IPS-NIHi7 (cell line): ENCODE measurements at regions not wholly inside any gene's neighbourhood (a gene's known extent, or its start where the extent isn't known, plus 50 kb on each side); places are given as distances from the start of the nearest gene placed in this dataset.

ENCODE experiments used
- DNase-seq: peaks from one replicate; pipeline ENCODE4 v3.0.0; 2012; ENCODE audit warnings: mixed read lengths; ENCODE audit errors: extremely low spot score

GRCh38 chr12:59928416-59928815 lies 332.6 kb downstream of the SLC16A7 start:
- no peak for DNase-seq

GRCh38 chr12:59929110-59929509 lies 333.3 kb downstream of the SLC16A7 start:
- no peak for DNase-seq

GRCh38 chr12:59934486-59934885 lies 338.7 kb downstream of the SLC16A7 start:
- no peak for DNase-seq

DNA sequence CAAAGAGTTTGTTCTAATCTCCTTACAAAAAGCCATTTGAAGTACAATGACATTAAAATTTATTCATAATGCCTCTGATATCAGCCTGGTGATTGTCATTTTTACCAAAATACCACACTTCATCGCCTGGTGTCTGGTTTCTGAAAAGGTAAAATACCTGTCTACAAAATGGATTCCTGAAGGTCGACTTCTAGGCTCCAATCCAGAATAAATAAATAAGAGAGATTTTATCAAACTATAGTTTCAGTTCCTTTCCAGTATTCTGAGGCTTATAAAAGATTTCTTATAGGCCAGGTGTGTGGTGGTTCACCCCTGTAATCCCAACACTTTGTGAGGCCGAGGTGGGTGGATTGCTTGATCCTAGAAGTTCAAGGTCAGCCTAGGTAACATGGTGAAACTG lies 340.7 kb downstream of the SLC16A7 start:
- no peak for DNase-seq

GRCh38 chr12:59937148-59937547 lies 341.3 kb downstream of the SLC16A7 start:
- no peak for DNase-seq

DNA sequence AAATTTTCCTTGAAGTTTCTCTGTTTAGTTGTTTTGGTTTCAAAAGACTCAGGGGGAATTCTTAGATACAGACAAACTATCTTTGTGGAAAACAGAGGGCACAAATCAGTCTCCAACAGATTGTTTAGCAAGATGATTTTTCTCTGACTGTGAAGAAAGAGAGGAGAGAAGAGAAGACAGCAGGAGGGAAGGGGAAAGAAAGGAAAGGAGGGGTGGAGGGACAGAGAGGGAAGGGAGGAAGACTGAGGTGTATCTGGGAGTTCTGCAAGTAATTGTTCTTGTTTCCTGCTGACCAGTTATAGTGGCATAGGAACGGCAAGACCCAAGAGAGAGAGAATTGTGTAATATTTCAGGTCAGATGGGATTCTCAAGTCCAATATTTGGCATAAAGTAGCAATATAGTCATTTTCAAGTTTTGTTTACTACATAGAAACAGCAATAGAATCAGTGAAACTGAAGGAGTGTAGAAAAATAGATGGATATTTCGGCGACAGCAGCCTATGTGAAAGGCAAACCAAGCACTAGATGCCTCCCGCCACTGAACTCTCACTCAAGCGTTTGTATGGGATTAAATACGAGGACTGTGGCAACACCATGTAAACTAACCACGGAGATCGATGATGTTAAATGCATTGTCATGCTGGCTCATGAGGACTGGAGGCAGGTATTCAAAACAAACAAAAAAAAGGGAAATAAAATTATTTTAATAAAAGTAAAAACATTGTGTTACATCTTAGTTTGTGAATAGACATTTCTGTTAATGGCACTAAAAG lies 342.5 kb downstream of the SLC16A7 start:
- peak; percentile 9 for DNase-seq

GRCh38 chr12:59940631-59941342 lies 345.0 kb downstream of the SLC16A7 start:
- DNase-seq, result no peak

DNA sequence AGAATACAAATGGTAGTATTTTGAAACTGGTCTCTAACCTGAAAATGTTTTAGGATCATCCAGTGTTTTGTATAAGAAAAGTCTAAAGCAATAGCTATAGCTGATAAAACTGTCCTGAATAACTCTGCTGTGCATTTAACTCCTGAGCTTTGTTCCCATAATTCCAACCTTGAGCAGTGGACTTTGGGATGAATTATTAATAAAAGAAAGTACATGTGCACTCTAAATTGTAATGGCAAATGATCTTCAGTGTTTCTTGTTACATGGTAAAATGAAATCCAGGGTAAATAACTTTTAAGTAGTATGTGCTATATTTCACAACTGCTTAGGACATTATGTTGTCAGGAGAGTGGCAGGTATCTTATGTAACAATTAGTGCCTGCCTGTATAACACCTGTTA lies 345.6 kb downstream of the SLC16A7 start:
- no peak for DNase-seq

DNA sequence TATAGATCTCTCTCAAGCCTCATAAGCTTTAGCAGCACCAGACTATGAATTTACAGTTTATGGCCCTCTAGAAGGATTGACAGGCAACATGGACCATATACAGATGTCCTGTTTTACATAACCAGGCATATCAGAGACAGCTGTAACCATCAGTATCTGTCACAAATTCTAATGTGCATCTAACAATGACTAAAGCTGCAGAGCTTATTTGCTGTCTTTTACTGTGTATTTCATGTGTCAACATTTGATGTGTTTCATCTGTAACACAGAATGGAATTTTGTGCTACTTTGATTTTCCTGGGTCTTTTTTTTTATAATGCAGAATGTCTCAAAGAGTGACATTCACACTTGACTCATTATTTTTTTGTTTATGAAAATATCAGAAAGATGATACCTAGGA lies 348.3 kb downstream of the SLC16A7 start:
- DNase-seq, result no peak

GRCh38 chr12:59946635-59947034 lies 350.8 kb downstream of the SLC16A7 start:
- no peak for DNase-seq

DNA sequence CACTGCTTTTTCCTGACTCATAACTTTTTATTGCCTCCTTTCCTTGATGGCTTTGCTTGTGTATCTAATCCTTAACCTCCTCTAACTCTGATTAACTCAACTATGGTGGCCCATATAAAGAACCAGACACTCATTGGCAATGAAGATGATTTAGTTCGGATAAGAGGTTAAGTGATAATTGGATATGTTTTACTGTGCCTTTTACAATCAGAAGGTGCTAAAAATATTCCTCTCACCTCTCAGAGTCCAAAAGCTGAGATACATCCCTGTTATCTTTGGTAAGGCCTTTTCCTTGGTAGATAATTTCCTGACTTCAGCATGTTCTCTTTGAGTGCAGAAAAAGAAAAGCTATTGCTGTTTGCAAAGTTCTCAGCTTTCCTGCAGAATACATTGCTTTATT lies 367.7 kb downstream of the SLC16A7 start:
- no peak for DNase-seq

DNA sequence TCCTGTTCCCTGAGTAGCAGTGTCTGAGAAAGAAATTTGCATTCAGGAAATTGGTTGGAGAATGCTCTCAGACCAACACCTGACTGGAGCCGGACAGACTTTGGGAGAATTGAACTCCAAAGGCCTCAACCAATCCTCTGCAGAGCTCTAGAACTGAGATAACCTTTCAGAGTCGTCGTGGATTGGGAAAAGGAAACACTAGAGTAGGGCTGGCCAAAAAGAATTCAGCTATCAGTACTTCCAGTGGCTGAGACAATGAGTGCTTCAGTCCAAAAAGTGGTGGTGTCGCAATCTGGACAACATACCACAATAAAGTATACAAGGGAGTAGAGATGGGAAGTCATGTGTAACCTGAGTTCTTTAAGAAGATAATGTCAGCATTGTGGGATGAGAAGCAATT lies 377.1 kb downstream of the SLC16A7 start:
- DNase-seq, result no peak

DNA sequence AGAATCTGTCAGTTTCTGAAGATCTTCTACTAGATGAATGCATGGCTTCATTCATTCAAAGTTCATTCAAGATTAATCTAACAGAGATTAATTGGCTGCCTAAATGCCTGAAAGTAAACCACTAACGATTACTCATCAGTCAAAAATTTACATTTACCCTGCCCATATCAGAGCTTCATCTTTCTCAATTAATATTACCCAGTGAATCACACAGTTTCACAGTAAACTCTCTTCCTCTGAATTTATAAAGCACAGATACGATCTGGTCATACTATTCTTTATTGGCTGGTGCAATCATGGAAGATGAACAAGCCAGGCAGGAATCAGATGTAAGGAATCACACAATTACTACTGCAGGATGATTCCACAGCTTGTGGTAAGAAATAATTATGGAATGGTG lies 377.7 kb downstream of the SLC16A7 start:
- DNase-seq, result no peak

DNA sequence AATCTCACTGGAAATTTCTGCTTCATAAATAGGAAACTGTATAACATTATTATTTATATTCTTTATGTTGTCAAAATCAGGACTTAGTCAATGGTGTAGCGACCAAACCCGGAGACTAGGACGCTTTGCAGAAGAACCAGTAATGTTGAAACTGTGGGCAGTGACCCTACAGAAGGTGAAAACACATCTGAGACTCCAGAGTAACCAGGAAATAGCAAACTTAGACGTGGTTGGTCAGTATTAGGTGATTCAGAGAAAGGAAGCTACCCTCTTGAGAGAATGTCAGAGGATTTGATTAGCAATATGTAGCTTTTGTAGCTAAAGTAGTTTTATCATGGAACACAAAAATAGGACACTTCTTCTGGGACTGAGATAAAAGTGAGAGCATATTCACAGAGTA lies 381.9 kb downstream of the SLC16A7 start:
- no peak for DNase-seq

GRCh38 chr12:59980476-59980875 lies 384.6 kb downstream of the SLC16A7 start:
- DNase-seq, result no peak

DNA sequence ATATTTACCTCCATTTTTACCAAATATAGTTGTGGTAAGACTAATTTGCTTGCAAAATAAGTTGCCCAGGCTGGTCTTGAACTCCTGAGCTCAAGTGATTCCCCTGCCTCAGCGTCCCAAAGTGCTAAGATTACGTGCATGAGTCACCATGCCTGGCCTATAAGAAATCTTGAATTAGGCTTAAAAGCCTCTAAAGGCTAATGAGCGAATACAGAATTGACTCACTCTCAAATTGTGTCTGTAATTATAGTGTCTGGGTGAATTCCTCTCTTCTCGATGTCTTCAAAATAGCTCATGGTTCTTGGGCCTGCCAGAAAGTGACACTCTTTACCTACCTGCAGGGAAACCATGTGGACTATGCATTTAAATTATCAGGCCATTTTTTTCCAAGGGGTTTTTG lies 403.5 kb downstream of the SLC16A7 start:
- no peak for DNase-seq

DNA sequence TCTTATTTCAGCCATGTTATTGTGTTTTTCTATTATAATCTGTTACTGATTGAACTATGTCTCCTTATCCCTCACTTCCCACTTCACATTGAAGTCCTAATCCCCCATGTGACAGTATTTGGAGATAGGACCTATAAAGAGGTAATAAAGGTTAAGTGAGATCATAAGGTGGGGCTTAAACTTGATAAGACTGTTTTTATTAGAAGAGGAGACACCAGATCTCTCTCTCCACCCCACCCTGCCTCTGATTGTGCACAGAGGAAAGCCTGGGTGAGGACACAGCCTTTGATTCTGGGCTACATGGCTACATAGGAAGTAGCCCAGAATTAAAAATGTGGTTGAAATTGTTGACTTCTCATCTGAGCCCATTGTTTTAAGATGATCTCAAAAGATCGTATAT lies 414.7 kb downstream of the SLC16A7 start:
- no peak for DNase-seq

- DNase-seq, result no peak
These were observed 416.8 kb downstream of the SLC16A7 start for GRCh38 chr12:60012659-60013058.

DNA sequence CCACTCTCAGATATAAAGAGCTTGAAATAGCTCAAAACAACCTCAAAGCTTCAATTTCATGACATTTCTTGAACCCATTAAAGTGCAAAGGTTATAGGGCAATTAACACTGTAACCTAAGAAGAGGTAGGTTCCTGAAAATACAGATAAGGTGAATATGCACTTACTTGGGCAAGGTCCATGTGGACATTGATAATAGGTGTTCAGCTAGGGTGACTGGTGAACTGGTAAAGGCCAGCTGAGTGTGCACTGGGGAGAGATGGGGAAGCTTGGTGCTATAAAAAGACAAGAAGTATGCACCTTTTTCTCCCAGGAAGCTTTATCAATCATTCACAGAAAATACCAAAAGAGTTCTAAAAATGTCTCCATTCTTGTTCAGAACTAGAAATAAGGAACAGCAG lies 418.6 kb downstream of the SLC16A7 start:
- DNase-seq, result no peak

DNA sequence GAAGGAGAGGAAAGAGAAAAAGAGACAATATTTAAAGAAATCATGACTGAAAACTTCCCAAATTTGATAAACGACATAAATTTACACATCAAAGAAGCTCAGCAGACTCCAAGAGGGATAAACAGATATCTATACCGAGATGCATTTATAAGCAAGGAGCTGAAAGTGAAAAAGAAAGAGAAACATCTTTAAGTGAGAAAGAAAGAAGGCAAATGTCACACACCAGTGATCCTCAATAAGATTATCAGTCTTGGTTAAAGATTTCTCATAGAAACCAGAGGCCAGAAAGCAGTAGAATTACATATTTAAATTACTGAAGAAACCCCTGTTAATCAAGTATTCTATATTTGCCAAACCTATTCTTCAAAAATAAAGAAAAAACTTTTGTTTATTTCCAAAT lies 424.2 kb downstream of the SLC16A7 start:
- DNase-seq, result no peak

DNA sequence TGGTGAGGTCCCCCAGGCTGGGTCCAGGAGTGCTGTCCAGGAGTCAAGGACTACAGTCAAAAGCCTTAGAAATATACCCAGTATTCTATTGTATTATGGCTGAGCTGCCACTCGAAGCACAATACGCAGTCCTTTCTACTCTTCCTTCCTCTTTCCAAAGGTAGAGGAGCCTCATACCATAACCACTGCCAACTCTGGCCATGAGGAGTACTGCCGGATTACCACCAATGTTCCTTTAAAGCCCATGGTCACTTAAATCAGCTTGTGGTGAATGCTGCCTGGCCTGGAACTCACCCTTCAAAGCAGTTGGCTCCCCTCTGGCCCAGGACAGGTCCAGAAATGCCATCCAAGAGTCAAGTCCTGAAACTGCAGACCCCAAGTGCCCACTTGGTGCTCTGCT lies 425.4 kb downstream of the SLC16A7 start:
- DNase-seq, result no peak

DNA sequence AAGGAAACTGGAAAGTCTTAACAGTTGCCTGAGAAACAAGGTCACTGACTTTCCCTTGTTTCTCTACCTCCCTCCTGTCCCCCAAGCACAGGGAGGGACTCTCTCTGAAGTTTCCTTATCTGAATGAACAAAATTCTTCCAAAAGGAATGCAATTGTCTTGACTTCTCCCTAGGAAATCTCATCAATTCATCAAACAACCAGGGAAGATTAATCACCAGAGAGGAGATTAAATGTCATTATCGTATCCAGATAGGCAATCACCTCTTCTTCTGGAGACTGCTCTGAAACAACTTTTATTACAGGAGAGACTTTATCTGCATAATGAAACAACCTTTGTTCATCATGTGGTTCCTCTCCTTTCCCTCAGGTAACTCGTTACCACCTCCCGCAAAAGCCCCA lies 431.4 kb downstream of the SLC16A7 start:
- DNase-seq, result no peak

DNA sequence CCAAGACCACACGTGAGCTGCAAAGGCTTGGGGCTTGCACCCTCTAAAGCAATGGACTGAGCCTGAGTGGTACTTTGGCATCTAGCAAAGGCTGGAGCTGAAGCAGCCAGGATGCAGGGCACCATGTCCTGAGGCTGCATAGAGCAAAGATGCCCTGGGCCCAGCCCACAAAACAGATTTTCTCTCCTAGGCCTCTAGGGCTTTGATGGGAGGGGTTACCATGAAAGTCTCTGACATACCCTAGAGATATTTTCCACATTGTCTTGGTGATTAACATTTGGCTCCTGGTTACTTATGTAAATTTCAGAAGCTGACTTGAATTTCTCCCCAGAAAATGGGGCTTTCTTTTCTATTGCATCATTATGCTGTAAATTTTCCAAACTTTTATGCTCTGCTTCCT lies 438.3 kb downstream of the SLC16A7 start:
- no peak for DNase-seq

- DNase-seq, result no peak
These were observed 440.0 kb downstream of the SLC16A7 start for GRCh38 chr12:60035835-60036234.
